GM10248 (cell line): ENCODE measurements at regions not wholly inside any gene's neighbourhood (a gene's known extent, or its start where the extent isn't known, plus 50 kb on each side); places are given as distances from the start of the nearest gene placed in this dataset.
"Not testable (repeated sequence)": the region's sequence is repeated elsewhere in the genome, so short reads cannot be mapped to it uniquely, and the experiment has no call there.

Experiments used
- CTCF ChIA-PET: fragments of 300-600 bp; sonication (Branson Sonifier 250); formaldehyde crosslinking; extraction: SDS; loops from one replicate; lab custom pipeline; 2021; ENCODE audit warnings: antibody characterized with exemption; lab: Yijun Ruan, JAX
- POLR2A ChIA-PET: fragments of 350-650 bp; sonication (Branson Sonifier 250); formaldehyde crosslinking; extraction: SDS; loops from one replicate; lab custom pipeline; 2020; ENCODE audit warnings: antibody characterized with exemption; lab: Yijun Ruan, JAX
- DNase-seq: peaks from one replicate; pipeline ENCODE4 v3.0.0; 2012; ENCODE audit errors: extremely low spot score
- TF ChIP-seq, protein P1 (sequence below): IDR thresholded peaks from 2 replicates; pipeline ENCODE4 v1.5.1; 2012; ENCODE audit warnings: mild to moderate bottlenecking, low read depth; ENCODE audit errors: extremely low read depth, missing control alignments, control extremely low read depth

DNA sequence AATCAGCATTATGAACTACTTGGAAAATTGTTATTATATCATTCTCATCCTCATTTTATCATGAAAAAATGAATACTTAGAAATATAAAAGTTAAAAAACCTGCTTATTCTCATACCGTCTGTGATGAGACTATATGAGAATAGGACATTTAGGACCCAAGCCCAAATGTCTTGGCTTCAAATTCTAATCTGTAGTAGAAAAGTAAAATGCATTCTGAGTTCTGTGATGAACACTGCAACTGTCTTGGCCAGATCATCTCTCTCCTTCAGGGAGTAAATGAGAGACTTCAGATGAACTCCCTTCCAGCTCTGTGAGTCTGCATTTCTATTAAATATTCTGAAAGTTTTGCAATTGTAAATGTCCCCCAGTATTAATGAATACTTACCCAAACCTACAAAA is 940.7 kb upstream of the KLHL29 start:
- CTCF ChIA-PET, result no interaction called here
- TF ChIP-seq, protein P1, sequence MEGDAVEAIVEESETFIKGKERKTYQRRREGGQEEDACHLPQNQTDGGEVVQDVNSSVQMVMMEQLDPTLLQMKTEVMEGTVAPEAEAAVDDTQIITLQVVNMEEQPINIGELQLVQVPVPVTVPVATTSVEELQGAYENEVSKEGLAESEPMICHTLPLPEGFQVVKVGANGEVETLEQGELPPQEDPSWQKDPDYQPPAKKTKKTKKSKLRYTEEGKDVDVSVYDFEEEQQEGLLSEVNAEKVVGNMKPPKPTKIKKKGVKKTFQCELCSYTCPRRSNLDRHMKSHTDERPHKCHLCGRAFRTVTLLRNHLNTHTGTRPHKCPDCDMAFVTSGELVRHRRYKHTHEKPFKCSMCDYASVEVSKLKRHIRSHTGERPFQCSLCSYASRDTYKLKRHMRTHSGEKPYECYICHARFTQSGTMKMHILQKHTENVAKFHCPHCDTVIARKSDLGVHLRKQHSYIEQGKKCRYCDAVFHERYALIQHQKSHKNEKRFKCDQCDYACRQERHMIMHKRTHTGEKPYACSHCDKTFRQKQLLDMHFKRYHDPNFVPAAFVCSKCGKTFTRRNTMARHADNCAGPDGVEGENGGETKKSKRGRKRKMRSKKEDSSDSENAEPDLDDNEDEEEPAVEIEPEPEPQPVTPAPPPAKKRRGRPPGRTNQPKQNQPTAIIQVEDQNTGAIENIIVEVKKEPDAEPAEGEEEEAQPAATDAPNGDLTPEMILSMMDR, result no peak
- POLR2A ChIA-PET, result no interaction called here
- DNase-seq, result no peak

DNA sequence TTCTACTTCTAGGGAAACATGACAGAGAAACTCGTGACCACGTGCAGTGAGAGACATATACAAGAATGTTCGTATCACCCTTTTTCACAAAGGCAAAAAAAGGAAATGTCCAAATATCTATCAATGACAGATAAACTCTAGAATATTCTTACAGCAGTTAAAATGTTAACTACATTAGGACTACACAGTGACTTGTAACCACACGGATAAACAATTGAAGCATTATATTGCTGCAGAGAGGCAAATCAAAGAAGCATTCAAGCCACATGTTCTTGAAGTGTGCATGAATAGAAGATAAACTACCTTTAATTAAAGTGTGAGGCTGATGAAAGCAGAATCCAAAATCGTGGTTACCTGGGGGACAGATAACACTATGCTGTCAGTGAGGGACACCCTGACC is 935.3 kb upstream of the KLHL29 start:
- ChIA-PET CTCF (no interaction called here), POLR2A (no interaction called here)
- DNase-seq, result no peak
- TF ChIP-seq, protein P1, result no peak

DNA sequence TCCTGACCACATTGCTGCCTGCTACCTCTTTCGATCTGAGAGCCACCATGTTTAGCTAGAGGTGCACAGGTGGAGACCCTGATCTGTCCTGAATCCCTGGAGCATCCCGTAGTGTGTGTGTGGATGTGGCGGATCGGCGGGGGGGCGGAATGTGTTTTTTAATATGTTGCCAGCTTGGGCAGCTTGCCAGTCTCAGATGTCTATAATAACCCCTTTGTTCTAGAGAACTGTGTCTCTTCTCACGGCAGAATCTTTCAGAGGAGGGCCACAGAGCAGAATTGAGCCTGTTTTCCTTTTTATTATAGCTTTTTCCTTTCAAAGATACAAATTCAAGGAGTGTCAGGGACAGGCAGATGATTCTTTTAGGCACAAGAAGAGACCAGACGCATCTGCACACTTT is 934.1 kb upstream of the KLHL29 start:
- no peak for DNase-seq
- TF ChIP-seq, protein P1, result no peak
- ChIA-PET CTCF (no interaction called here), POLR2A (no interaction called here)

DNA sequence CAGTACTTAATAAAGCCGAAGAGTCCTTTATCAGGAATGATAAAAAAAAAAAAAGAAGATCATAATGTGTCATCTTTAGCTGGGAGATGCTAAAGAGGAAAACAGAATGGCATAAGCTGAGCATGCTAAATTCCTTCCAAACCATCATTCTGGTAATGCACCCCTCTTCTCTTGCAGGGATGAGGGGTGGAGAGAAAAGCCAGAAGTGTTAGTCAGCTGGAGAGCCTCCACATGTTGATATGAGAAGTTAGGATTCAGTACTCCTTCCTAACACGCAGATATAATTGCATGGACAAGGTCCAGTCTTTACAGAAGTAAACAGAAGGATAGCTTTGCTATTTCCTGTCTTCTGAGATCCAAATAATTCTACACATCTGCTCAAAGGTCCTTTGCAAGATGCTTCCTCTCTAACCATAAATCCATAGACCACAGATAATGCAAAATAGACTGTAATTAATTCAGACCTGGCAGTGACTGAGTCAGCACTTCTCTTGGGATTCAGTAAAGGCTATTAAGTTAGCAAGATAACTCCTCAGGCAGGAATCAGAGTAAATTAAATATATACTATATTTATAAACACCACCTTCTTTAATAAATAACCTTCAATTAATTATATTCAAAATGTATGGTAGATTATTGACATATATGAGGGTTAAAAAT is 930.0 kb upstream of the KLHL29 start:
- CTCF ChIA-PET, result interaction anchor here (1.5 to 1.7 kb wide), 2 partner anchors 9 to 10 kb away, joined by 3 to 4 read pairs; no protein-coding TSS in a partner anchor
- TF ChIP-seq, protein P1, result no peak
- POLR2A ChIA-PET, result no interaction called here
- no peak for DNase-seq

DNA sequence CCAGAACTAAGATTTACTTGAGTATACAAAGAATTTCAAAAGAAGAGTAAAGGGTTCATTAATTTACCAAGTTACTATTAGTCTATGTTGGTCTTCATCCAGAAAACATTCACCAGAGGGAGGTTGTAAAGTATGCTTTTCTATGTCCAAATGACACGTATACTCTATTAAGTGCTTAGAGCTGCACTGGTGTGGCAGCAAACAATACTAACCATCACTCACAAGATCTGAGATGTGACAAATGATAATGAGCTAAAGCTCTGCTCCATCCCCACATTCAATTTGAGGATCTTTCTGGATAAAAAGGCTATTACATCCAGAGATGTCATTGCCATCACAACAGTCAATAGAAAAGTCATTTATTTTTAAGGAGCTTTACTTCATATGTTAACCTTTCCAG is 926.5 kb upstream of the KLHL29 start:
- DNase-seq, result no peak
- ChIA-PET CTCF (interaction anchor here (1.8 kb wide), 1 partner anchor 14 kb away, joined by 5 read pairs; no protein-coding TSS in a partner anchor), POLR2A (no interaction called here)
- TF ChIP-seq, protein P1, result no peak

DNA sequence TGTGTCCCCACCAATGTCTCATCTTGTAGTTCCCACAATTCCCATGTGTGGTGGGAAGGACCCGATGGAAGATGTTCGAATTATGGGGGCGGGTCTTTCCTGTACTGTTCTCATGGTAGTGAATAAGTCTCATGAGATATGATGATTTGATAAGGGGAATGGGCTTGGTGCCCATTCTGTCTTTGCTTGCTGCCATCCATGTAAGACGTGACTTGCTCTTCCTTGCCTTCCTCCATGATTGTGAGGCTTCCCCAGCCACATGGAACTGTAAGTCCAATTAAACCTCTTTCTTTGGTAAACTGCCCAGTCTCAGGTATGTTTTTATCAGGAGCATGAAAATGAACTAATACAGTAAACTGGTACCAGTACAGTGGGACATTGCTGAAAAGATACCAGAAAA is 909.9 kb upstream of the KLHL29 start:
- POLR2A ChIA-PET, DNase-seq: not testable (repeated sequence)
- CTCF ChIA-PET, result interaction anchor here (0.8 kb wide), 1 partner anchor 12 kb away, joined by 3 read pairs; no protein-coding TSS in a partner anchor

DNA sequence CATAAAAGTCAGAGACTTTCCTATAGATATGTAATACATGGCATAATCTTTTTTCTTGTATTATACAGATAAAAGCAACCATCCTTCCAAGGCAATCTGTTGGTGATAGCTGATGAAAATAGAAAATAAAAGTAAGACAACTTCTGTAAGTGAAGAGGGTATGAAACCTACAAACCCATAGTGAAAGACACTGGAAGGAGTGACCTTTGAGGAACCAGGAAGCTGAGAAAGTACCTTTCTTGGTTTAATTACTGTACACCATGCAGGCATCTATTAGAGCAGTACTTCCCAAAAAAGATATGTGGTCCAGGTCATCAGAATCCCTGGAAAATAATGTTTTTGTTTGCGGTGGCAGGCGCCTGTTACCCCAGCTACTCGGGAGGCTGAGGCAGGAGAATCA is 906.6 kb upstream of the KLHL29 start:
- TF ChIP-seq, protein P1, result no peak
- ChIA-PET CTCF (interaction anchor here (1.0 kb wide), 1 partner anchor 17 kb away, joined by 3 read pairs; no protein-coding TSS in a partner anchor), POLR2A (no interaction called here)
- DNase-seq, result no peak
